ENCODE measurements at regions not wholly inside any gene's neighbourhood (a gene's known extent, or its start where the extent isn't known, plus 50 kb on each side); places are given as distances from the start of the nearest gene placed in this dataset.

- no peak for DNase-seq
Measured at GRCh38 chr5:125720721-125721120, 702.5 kb upstream of the GRAMD2B start.

GRCh38 chr5:125722550-125722949 is 700.7 kb upstream of the GRAMD2B start:
- no peak for DNase-seq

- no peak for DNase-seq
Measured at GRCh38 chr5:125725691-125726090, 697.5 kb upstream of the GRAMD2B start.

- DNase-seq, result no peak
Measured at GRCh38 chr5:125743939-125744338, 679.3 kb upstream of the GRAMD2B start.

GRCh38 chr5:125746917-125747316 is 676.3 kb upstream of the GRAMD2B start:
- DNase-seq, result no peak

GRCh38 chr5:125750147-125750860 is 672.9 kb upstream of the GRAMD2B start:
- no peak for DNase-seq

- no peak for DNase-seq
Measured at GRCh38 chr5:125750861-125751186, 672.4 kb upstream of the GRAMD2B start.

GRCh38 chr5:125756456-125756855 is 666.8 kb upstream of the GRAMD2B start:
- no peak for DNase-seq

GRCh38 chr5:125766706-125767105 is 656.5 kb upstream of the GRAMD2B start:
- DNase-seq, result no peak

GRCh38 chr5:125775896-125776295 is 647.3 kb upstream of the GRAMD2B start:
- no peak for DNase-seq

GRCh38 chr5:125776656-125777139 is 646.5 kb upstream of the GRAMD2B start:
- peak; percentile 78 for DNase-seq

GRCh38 chr5:125778791-125779190 is 644.4 kb upstream of the GRAMD2B start:
- DNase-seq, result no peak

- no peak for DNase-seq
Measured at GRCh38 chr5:125785407-125785806, 637.8 kb upstream of the GRAMD2B start.

GRCh38 chr5:125786021-125786420 is 637.2 kb upstream of the GRAMD2B start:
- DNase-seq, result peak; percentile 92

GRCh38 chr5:125793470-125793869 is 629.7 kb upstream of the GRAMD2B start:
- DNase-seq, result no peak

- DNase-seq, result no peak
Measured at GRCh38 chr5:125794922-125795321, 628.3 kb upstream of the GRAMD2B start.

GRCh38 chr5:125798307-125798706 is 624.9 kb upstream of the GRAMD2B start:
- no peak for DNase-seq

- DNase-seq, result no peak
Measured at GRCh38 chr5:125812651-125813050, 610.6 kb upstream of the GRAMD2B start.

GRCh38 chr5:125813221-125813974 is 609.8 kb upstream of the GRAMD2B start:
- DNase-seq, result no peak

- no peak for DNase-seq
Measured at GRCh38 chr5:125814119-125814518, 609.1 kb upstream of the GRAMD2B start.

- no peak for DNase-seq
Measured at GRCh38 chr5:125823572-125823971, 599.6 kb upstream of the GRAMD2B start.

- no peak for DNase-seq
Measured at GRCh38 chr5:125826214-125826613, 597.0 kb upstream of the GRAMD2B start.

GRCh38 chr5:125829349-125829748 is 593.9 kb upstream of the GRAMD2B start:
- no peak for DNase-seq

GRCh38 chr5:125833398-125833797 is 589.8 kb upstream of the GRAMD2B start:
- DNase-seq, result no peak

Measured in islet precursor cell (in vitro differentiated cells).